ENCODE measurements at regions not wholly inside any gene's neighbourhood (a gene's known extent, or its start where the extent isn't known, plus 50 kb on each side); places are given as distances from the start of the nearest gene placed in this dataset.

DNA sequence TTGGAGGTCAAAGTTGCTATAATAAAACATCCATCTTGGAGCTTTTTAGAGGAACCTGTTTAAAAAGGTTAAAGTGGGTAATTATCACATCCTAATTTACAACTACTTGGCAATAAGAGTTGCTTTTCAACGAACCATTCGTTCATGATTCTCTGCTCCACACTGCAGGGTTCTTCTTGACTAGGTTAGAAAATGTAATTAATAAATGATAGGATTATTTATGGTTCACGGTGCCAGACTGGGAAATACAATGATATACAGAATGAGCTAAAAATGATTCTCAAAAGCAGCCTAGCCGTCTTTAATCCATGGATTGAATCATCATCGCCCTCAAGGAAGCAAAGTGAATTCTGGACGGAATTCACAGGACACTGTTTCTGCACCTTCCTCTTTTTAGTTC, 291.2 kb downstream of the TEX29 start:
- Histone ChIP-seq H3K4me3 (no peak overlapping the region), H3K36me3 (no peaks in the 10 kb centered on the region), H3K4me1 (no peaks in the 10 kb centered on the region), H3K27me3 (peaks cover 12% of the 10 kb centered on the region), H3K9me3 (no peaks in the 10 kb centered on the region), H3K27ac (no peak overlapping the region)
- intact Hi-C loops (cut with DNase I): no loop called here
- TF ChIP-seq, protein P1, sequence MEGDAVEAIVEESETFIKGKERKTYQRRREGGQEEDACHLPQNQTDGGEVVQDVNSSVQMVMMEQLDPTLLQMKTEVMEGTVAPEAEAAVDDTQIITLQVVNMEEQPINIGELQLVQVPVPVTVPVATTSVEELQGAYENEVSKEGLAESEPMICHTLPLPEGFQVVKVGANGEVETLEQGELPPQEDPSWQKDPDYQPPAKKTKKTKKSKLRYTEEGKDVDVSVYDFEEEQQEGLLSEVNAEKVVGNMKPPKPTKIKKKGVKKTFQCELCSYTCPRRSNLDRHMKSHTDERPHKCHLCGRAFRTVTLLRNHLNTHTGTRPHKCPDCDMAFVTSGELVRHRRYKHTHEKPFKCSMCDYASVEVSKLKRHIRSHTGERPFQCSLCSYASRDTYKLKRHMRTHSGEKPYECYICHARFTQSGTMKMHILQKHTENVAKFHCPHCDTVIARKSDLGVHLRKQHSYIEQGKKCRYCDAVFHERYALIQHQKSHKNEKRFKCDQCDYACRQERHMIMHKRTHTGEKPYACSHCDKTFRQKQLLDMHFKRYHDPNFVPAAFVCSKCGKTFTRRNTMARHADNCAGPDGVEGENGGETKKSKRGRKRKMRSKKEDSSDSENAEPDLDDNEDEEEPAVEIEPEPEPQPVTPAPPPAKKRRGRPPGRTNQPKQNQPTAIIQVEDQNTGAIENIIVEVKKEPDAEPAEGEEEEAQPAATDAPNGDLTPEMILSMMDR (IDR thresholded peaks at IDR 0.05): no peak
- no peak for ATAC-seq
- DNase-seq: no peak

DNA sequence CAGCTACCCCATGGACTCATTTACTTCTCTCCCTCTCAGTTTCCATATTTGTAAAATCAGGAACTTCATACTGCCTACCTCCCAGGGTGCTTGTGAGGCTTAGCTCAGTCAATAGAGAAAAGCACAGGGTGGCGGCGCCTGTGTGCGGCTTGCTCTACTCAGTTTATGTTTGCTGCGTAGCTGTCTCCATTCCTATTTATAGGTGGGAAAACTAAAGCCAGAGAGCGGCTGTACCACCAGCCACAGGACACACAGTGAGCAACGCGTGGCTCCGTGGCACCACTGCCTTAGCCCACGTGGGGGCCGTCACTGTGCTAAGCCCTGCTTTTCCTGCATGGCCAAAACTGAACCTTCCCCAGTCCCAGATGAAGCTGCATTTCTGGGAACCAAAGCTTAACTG, 292.4 kb downstream of the TEX29 start:
- no peak overlapping the region for H3K4me3 ChIP-seq
- H3K27ac ChIP-seq: no peak overlapping the region
- peaks cover 8% of the 10 kb centered on the region for H3K27me3 ChIP-seq
- intact Hi-C loops (cut with DNase I): no loop called here
- H3K4me1 ChIP-seq: no peaks in the 10 kb centered on the region
- peak; percentile 35 for DNase-seq
- no peaks in the 10 kb centered on the region for H3K36me3 ChIP-seq
- ATAC-seq: no peak
- TF ChIP-seq, protein P1 (IDR thresholded peaks at IDR 0.05): no peak
- no peaks in the 10 kb centered on the region for H3K9me3 ChIP-seq

GRCh38 chr13:111614009-111614408, 293.6 kb downstream of the TEX29 start:
- DNase-seq (no peak), ATAC-seq (no peak)
- TF ChIP-seq, protein P1 (IDR thresholded peaks at IDR 0.05): no peak
- peaks cover 8% of the 10 kb centered on the region for H3K27me3 ChIP-seq
- intact Hi-C loops (cut with DNase I): no loop called here
- H3K4me1 ChIP-seq: no peaks in the 10 kb centered on the region
- H3K27ac ChIP-seq: no peak overlapping the region
- no peak overlapping the region for H3K4me3 ChIP-seq
- H3K36me3 ChIP-seq: no peaks in the 10 kb centered on the region
- H3K9me3 ChIP-seq: no peaks in the 10 kb centered on the region

- intact Hi-C loops (cut with DNase I): no loop called here
- TF ChIP-seq, protein P1 (IDR thresholded peaks at IDR 0.05): no peak
- no peaks in the 10 kb centered on the region for H3K36me3 ChIP-seq
- ATAC-seq (no peak), DNase-seq (no peak)
- H3K4me3 ChIP-seq: no peak overlapping the region
- H3K4me1 ChIP-seq: no peaks in the 10 kb centered on the region
- no peaks in the 10 kb centered on the region for H3K9me3 ChIP-seq
- no peak overlapping the region for H3K27ac ChIP-seq
- H3K27me3 ChIP-seq: peaks cover 8% of the 10 kb centered on the region
These were observed 294.2 kb downstream of the TEX29 start for GRCh38 chr13:111614613-111615012.

DNA sequence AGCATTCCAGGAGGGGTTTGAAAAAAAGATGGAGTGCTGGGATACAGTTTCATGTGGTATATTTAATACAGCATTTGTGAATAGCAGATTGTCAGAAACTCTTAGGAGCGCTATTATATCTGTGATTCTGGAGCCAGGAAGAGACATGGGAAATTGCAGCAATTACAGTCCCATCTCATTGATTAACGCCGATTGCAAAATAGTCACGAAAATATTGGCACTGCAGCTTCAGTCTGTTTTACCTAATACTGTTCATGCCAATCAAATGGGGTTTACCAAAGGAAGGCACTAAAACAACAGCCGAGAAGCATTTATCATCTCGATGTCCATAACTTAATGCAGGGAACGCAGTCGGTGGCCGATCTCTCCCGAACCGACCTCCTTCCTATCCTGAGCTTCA, 295.8 kb downstream of the TEX29 start:
- ATAC-seq (no peak), DNase-seq (no peak)
- H3K4me3 ChIP-seq: no peak overlapping the region
- intact Hi-C loops (cut with DNase I): no loop called here
- no peaks in the 10 kb centered on the region for H3K9me3 ChIP-seq
- H3K27ac ChIP-seq: no peak overlapping the region
- TF ChIP-seq, protein P1 (IDR thresholded peaks at IDR 0.05): no peak
- no peaks in the 10 kb centered on the region for H3K4me1 ChIP-seq
- peaks cover 8% of the 10 kb centered on the region for H3K27me3 ChIP-seq
- H3K36me3 ChIP-seq: no peaks in the 10 kb centered on the region

DNA sequence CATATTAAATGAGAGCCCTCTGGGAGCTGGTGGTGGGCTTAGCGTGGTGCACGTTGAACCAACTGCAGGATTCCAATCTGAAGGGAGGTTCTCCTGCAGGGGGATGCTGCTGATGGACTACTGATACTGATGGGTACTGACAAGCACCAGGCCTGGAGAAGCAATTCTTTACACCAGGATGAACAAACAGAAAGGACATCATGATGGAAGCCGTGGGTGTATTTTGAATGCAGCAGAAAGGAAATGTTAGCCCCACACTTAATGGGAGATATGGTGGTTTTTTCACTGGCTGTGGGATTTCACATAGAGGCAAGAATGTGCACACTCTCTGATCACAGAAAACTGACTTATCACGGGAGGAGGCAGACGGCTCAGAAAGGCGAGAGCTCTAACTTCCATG, 299.7 kb downstream of the TEX29 start:
- ATAC-seq (no peak), DNase-seq (no peak)
- TF ChIP-seq, protein P1 (IDR thresholded peaks at IDR 0.05): no peak
- intact Hi-C loops (cut with DNase I): no loop called here
- no peak overlapping the region for H3K27ac ChIP-seq
- H3K27me3 ChIP-seq: peaks cover 8% of the 10 kb centered on the region
- H3K36me3 ChIP-seq: no peaks in the 10 kb centered on the region
- H3K9me3 ChIP-seq: no peaks in the 10 kb centered on the region
- H3K4me1 ChIP-seq: no peaks in the 10 kb centered on the region
- no peak overlapping the region for H3K4me3 ChIP-seq

All from upper lobe of right lung (tissue), 1 donor.